ENCODE measurements at regions not wholly inside any gene's neighbourhood (a gene's known extent, or its start where the extent isn't known, plus 50 kb on each side); places are given as distances from the start of the nearest gene placed in this dataset.

DNA sequence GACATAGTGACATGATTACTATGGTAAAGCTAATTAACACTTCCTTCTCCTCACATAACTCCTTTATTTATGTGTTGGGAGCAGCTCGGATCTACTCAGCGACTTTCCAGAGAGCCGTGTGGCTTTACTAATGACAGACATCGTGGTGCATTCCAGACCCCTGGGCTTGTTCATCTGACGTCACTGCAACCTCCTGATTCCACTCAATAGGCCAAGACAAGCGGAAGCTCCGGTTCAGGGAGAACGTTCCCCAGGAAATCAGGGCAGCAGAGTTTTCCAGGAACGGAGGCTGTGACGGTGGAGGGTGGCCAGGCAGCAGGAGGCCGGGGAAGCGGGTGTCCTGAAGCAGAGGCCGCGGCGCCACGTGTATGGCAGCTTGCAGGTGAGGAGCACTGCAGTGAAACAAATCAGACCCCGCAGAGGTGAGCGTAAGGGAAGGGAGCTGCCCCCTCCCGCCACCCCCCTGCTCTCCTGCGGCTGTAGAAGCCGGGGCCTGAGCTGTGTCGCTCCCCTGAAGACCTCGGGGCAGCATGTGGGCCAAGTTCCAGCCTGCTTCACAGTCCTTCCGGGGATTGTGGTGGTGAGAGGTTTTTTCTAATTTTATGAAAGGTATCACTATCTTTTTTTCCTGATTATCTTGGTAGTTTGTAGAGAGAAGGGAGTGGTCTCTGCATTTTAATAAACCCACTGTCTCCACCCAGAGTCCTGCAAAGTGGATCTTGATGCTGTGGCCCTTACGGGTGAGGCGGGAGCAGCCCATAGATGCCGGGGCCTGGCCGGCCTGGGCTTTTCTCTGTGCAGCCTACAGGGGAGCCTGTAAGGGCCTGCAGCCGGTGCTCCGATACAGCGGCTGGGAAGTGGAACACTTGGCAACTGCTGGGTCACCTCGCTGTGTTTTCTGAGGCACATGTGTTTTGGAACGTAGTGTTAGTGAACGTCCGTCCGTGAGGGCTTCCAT is 220.4 kb upstream of the IRX4 start (continued):
- TF ChIP-seq ZBTB33 (IDR thresholded peaks at IDR 0.05; ENCODE audit: extremely low read depth, insufficient replicate concordance, low read length): no peak
- TF ChIP-seq TCF7L2 (IDR thresholded peaks at IDR 0.05; ENCODE audit: borderline replicate concordance, extremely low read depth, insufficient read depth, insufficient read length): no peak
- TF ChIP-seq RAD21 (IDR thresholded peaks at IDR 0.05; ENCODE audit: low read depth): no peak
- no peak for TF ChIP-seq ATF3 (IDR thresholded peaks at IDR 0.05)
- TF ChIP-seq SRF (IDR thresholded peaks at IDR 0.05; ENCODE audit: low read depth): no peak
- TF ChIP-seq POLR2A (IDR thresholded peaks at IDR 0.05; ENCODE audit: borderline replicate concordance, extremely low read depth, insufficient read depth, insufficient read length): no peak
- no peak for TF ChIP-seq CEBPB (IDR thresholded peaks at IDR 0.05; ENCODE audit: low read depth)
- TF ChIP-seq EZH2phosphoT487 (IDR thresholded peaks at IDR 0.05; ENCODE audit: borderline replicate concordance): no peak
- TF ChIP-seq MAX (IDR thresholded peaks at IDR 0.05): no peak

DNA sequence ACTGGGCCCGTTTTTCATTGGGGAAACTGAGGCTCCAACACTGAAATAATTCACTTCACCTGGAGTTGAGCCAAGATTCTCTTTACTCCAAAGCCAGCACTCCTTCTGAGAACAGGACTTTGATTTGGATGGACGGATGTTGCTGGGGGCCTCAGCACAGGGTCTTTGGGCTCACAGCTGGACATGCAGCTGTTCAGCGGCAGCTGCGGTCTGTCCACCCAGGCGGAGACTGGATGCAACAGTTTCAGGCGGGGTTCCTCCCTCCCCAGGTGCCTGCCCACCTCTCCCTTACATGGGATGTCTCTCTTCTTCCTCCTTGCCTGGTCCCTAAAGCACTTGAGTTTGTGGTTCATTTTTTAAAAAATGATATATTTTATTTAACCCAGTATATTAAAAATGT is 219.0 kb upstream of the IRX4 start:
- no TSS peak for BruUV-seq (replicated peaks)
- RAD21 ChIA-PET (ENCODE audit: low non-redundant PET in 1 of 2, low total read pairs in 2 of 2, uncharacterized antibody in 2 of 2, unreplicated experiment in 2 of 2): no interaction called here
- Histone ChIP-seq H4K20me1 (ENCODE audit: insufficient read depth) (no peaks in the 10 kb centered on the region), H3K4me1 (ENCODE audit: control insufficient read depth in 1 of 2, insufficient read depth in 2 of 2, low read length in 2 of 2) (no peaks in the 10 kb centered on the region), H3K9me3 (ENCODE audit: control insufficient read depth in 1 of 2, insufficient read depth in 1 of 2, low read depth in 1 of 2, low read length in 2 of 2) (no peaks in the 10 kb centered on the region), H3K4me3 (replicated peaks in 1 of 2; ENCODE audit: low read depth in 1 of 2, low read length in 2 of 2) (no peak overlapping the region), H3K9me2 (ENCODE audit: insufficient read depth) (no peaks in the 10 kb centered on the region), H3K79me2 (ENCODE audit: insufficient read depth, low read length) (no peaks in the 10 kb centered on the region), H2AFZ (ENCODE audit: low read depth, low read length, poor library complexity, severe bottlenecking) (no peak overlapping the region), H3K4me2 (ENCODE audit: low read length) (no peak overlapping the region), H3K27me3 (ENCODE audit: insufficient read depth, low read length) (peaks cover 32% of the 10 kb centered on the region), H3K36me3 (ENCODE audit: control insufficient read depth in 1 of 2, insufficient read depth in 2 of 2, low read length in 2 of 2) (no peaks in the 10 kb centered on the region), H3K9ac (ENCODE audit: low read length) (no peak overlapping the region), H3K27ac (ENCODE audit: low read depth, low read length) (no peak overlapping the region)
- CTCF ChIA-PET: no interaction called here
- ATAC-seq: no peak
- DNase-seq (ENCODE audit: low read depth, low spot score): no peak
- TF ChIP-seq ZBTB33 (IDR thresholded peaks at IDR 0.05; ENCODE audit: extremely low read depth, insufficient replicate concordance, low read length) (no peak), SRF (IDR thresholded peaks at IDR 0.05; ENCODE audit: low read depth) (no peak), EGR1 (IDR thresholded peaks at IDR 0.05; ENCODE audit: low read depth) (no peak), ELF1 (IDR thresholded peaks at IDR 0.05; ENCODE audit: borderline replicate concordance, low read depth) (no peak), MAX (IDR thresholded peaks at IDR 0.05) (no peak)
- intact Hi-C loops (cut with micrococcal nuclease): no loop called here
- POLR2A ChIA-PET: no interaction called here

Measured in HCT116 (cell line).